SKM-1 (cell line): ENCODE measurements at regions not wholly inside any gene's neighbourhood (a gene's known extent, or its start where the extent isn't known, plus 50 kb on each side); places are given as distances from the start of the nearest gene placed in this dataset.

ENCODE experiments used
- DNase-seq: peaks from one replicate; lab custom pipeline; 2025; ENCODE audit not compliant: unreplicated experiment; lab: John Stamatoyannopoulos, UW

GRCh38 chr20:48571949-48572847 lies 255.6 kb downstream of the PREX1 start:
- DNase-seq, result no peak

DNA sequence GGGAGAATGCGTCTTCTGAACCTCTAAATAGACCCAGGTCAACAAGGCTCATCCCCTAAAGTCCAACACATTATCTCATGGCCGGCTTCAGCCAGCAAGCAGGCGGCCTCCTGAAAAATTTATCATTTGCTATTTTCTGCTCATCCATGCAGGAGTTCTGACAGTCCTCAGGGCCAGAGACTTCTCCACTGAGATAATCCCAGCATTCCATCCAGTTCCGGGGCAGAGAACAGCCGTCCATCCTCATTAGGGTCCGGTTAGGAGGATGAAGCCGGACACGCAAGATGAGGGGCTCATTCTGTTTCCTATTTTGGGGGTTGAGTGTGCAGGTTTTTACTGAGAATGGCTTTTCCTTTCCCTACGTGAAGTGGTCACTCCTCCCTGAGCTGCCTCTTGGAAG lies 258.1 kb downstream of the PREX1 start:
- no peak for DNase-seq

- DNase-seq, result no peak
Observed at GRCh38 chr20:48568520-48568919, 259.3 kb downstream of the PREX1 start.

GRCh38 chr20:48567145-48567544 lies 260.7 kb downstream of the PREX1 start:
- no peak for DNase-seq

GRCh38 chr20:48564982-48565539 lies 262.7 kb downstream of the PREX1 start:
- no peak for DNase-seq

DNA sequence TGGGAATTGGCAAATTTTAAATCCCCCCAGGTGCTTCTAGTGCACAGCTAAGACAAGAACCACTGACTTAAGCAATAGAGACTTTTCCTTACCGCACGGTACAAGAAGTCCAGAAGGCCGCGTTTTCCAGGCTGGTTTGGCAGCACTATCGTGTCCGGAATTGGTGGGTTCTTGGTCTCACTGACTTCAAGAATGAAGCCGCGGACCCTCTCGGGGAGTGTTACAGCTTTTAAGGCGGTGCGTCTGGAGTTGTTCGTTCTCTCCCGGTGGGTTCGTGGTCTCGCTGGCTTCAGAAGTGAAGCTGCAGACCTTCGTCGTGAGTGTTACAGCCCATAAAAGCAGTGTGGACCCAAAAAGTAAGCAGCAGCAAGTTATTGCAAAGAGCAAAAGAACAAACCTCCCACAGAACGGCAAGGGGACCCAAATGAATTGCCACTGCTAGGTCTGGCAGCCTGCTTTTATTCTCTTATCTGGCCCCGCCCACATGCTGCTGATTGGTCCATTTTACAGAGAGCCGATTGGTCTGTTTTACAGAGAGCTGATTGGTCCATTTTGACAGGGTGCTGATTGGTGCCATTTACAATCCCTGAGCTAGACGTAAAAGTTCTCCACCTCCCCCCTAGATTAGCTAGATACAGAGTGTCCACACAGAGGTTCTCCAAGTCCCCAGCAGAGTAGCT lies 264.5 kb downstream of the PREX1 start:
- no peak for DNase-seq

GRCh38 chr20:48562586-48563116 lies 265.1 kb downstream of the PREX1 start:
- no peak for DNase-seq

DNA sequence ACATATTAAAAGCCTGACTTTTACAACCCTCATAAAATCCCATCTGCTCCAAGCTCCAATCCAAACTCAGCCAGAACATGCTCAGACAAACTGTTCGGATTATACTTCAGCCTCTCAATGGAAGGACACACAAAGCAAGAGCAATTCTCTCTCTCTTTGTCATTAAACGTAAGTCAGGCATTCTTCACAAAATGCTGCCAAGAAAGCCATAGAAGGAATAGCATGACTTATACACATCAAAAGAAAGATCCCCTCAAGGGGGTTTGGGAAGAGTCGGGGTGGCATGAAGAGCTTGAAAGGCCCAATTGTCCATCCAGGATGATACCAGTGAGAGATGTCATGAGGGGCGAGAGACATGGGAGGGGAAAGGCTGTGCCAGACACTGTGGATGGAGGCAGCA lies 268.9 kb downstream of the PREX1 start:
- DNase-seq, result no peak

DNA sequence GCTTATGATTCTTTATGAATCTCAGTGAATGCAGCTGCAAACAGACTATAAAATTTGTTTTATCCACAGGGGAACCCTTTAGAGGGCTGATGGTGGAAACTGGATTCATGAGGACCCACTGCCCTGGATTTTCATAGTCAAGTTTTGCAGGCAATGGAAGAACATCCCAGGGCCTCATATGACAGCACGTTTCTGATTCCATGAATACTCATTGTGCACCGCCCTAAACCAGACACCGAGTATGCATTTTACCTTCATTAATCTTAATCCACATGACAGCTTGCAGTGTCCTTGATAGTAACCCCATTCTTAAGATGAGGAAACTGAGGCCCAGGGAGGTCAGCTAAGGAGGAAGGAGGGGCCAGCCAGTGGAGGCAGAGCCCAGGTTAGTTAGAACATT lies 270.4 kb downstream of the PREX1 start:
- no peak for DNase-seq

- DNase-seq, result no peak
Observed at GRCh38 chr20:48556956-48557355, 270.8 kb downstream of the PREX1 start.

GRCh38 chr20:48552550-48552949 lies 275.2 kb downstream of the PREX1 start:
- no peak for DNase-seq

GRCh38 chr20:48550814-48551213 lies 277.0 kb downstream of the PREX1 start:
- no peak for DNase-seq

- DNase-seq, result no peak
Observed at GRCh38 chr20:48547664-48548063, 280.1 kb downstream of the PREX1 start.

DNA sequence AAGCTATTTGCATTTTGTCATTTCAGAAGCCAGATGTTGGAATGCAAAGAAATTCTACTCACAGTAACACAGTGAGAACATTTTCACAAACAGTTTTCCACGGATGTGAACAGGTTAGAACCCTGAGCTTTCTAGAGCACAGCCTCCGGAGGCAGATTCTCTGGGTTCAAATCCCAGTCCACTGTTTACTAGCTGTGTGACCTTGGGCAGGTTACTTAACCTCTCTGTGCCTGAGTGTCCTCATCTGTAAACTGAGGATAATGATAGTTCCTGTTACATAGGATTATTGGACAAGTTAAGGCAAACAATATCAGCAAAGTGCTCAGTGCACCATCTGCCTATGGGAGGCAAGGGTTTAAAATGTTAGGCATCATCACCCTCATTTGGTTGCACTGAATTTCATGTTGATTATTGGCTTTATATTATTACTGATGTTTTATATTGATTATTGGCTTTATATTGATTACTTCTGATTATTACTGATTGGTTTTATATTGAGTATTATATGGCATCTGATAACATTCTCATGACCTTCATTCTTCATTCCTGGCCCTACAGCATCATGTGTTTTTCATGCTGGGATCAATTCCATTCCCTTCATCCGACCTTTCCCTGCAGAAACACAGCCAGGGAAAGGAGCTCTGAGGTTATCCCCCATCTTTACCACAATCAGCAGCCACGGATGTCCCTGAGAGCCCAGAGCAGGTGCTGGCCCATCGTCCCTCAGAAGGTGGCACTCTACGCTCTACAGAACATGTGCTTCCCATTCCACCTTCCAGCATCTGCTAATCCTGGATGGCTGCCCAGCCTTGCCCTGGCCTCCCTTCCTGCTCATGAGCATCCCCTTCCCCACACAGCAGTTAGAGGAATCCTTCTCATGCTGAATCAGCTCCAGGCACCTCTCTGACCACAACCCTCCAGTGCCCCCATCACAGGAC lies 283.1 kb downstream of the PREX1 start:
- no peak for DNase-seq

DNA sequence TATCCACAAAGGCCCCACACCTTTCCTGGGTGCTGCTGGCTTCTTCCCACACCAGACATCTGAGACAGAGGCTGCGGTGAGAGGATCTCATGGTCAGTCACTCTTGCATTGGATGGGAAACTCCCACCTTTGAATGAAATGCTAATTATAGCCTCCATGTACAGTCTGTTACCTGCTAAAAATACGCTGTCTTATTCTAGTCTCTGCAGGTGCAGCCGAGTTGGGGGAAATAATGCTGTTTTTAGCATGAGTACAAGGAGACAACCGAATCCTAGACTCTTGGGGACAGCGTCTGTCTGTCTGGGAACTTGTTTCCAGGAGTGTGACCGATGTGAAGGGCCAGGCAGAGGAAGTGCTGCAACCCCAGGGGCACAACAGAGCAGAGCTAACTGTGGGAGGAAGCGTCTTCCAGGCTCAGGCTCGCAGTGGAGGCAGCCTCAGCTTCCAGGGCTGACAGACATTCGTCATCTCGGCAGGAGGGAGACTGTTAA lies 286.2 kb downstream of the PREX1 start:
- no peak for DNase-seq

DNA sequence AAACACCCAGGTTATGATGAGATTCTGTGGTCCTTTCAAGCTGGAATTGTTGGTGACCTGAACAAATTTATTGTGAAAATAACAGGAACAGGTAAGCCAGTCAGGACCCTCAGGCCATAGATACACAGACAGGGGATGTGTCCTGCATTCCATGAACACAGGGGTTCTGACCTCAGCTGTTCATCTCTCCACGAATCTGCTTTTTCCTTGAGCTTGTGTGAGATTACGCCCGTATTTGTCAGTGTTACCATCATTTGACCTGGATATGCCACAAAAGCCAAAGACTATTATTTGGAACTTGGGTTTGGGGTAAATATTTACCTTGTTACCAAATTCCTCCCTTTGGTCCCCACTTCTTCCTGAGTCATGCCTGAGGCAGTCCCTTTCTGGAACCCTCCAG lies 288.9 kb downstream of the PREX1 start:
- DNase-seq, result no peak

GRCh38 chr20:48538058-48538825 lies 289.6 kb downstream of the PREX1 start:
- no peak for DNase-seq

- no peak for DNase-seq
Observed at GRCh38 chr20:48536206-48536605, 291.6 kb downstream of the PREX1 start.

DNA sequence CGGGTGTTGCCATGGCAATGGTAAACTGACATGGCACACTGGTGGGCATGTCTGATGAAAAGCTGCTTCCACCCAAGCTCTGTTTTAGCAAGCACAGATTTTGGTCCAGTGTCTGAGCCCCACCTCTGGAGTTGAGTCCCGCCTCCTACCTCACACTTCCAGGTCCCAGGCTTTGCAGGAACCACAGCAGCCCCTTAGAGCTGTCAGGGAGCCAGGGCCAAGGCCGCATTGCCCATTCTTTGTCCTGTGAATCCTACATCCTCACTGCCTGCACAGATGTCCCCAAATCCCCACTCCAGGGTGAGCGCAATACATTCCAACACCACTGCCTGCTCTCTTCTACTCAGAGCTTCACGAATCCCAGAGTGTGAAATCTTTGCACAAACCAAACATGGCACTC lies 292.2 kb downstream of the PREX1 start:
- no peak for DNase-seq

GRCh38 chr20:48532028-48532427 lies 295.8 kb downstream of the PREX1 start:
- no peak for DNase-seq
